ENCODE measurements at regions not wholly inside any gene's neighbourhood (a gene's known extent, or its start where the extent isn't known, plus 50 kb on each side); places are given as distances from the start of the nearest gene placed in this dataset.

DNA sequence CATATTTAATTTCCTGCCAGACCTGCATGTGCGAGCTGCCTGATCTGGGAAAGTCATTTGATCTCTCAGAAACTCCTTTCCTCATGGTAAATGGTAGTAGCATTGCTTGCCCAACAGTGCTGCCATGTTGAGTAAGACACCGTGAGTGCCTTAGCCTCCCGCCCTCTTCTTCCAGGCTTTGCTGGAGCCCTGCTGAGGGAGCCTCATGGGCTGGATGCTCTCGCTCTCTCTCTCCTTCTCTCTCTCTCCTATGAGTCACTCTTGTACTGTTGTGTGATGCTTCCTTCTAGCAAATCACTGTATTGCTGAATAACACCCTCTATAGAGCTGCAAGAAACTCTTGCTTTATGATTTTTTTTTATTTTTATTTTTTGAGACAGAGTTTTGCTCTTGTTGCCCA lies 365.5 kb downstream of the UQCRFS1 start:
- TF ChIP-seq CTCF (conservative IDR thresholded peaks at IDR 0.05 in 1 of 2, IDR thresholded peaks at IDR 0.05 in 1 of 2; ENCODE audit: extremely low read depth in 1 of 2, insufficient read depth in 1 of 2, low read depth in 1 of 2, low read length in 2 of 2) (no peak), EZH2 (IDR thresholded peaks at IDR 0.05; ENCODE audit: borderline replicate concordance, low read length) (no peak)

Measured in mammary epithelial cell (primary cell).